ENCODE measurements at regions not wholly inside any gene's neighbourhood (a gene's known extent, or its start where the extent isn't known, plus 50 kb on each side); places are given as distances from the start of the nearest gene placed in this dataset.

DNA sequence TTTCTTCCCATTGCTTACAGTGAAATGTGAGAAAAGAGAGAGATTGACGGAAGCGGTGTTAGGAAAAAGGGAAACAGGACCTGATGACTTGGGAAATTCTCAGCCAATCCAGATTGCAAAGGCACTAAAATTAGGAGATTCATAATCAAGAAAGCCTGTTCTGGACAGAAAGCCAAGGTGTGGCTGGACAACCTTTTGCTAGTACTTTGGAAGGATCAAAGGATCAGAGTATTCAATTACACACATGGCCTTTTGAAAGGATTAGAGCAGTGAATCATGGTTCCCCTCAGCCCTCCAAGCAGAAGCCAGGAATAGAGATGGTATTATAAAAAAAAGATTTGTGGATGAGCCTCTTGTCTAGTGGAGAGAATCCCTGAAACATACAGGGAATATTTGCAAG, 669.8 kb upstream of the ADAMTS5 start:
- no peaks in the 10 kb centered on the region for H3K36me3 Mint-ChIP-seq (ENCODE audit: low read depth)
- H3K27me3 Mint-ChIP-seq, result no peaks in the 10 kb centered on the region
- H3K4me1 Mint-ChIP-seq, result no peaks in the 10 kb centered on the region

DNA sequence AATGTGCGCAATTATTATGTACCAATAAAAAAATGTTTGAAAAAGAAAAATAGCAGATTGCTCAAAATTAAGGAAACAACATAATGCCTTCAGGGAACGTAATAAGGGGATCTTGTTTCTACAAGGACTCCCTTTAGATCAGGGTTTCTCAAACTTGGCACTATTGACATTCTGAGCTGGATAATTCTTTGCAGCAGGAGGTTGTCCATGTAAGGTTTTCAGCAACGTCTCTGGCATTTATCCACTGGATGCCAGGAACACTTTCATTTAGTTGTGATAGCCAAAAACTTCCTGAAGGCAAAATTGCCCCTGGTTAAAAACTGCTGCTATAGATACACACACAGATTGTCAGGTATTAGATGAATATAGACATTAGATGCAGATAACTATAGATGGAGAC, 666.7 kb upstream of the ADAMTS5 start:
- ATAC-seq (ENCODE audit: low read depth), result no peak
- intact Hi-C loops (cut with micrococcal nuclease), result no loop called here

More for the DNA sequence above, 669.8 kb upstream of the ADAMTS5 start:
- H3K27ac Mint-ChIP-seq, result no peak overlapping the region
- ChIA-PET POLR2A (no interaction called here), CTCF (no interaction called here)
- intact Hi-C loops (cut with micrococcal nuclease), result no loop called here
- TF ChIP-seq, protein P1, sequence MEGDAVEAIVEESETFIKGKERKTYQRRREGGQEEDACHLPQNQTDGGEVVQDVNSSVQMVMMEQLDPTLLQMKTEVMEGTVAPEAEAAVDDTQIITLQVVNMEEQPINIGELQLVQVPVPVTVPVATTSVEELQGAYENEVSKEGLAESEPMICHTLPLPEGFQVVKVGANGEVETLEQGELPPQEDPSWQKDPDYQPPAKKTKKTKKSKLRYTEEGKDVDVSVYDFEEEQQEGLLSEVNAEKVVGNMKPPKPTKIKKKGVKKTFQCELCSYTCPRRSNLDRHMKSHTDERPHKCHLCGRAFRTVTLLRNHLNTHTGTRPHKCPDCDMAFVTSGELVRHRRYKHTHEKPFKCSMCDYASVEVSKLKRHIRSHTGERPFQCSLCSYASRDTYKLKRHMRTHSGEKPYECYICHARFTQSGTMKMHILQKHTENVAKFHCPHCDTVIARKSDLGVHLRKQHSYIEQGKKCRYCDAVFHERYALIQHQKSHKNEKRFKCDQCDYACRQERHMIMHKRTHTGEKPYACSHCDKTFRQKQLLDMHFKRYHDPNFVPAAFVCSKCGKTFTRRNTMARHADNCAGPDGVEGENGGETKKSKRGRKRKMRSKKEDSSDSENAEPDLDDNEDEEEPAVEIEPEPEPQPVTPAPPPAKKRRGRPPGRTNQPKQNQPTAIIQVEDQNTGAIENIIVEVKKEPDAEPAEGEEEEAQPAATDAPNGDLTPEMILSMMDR (IDR thresholded peaks at IDR 0.05), result no peak
- ATAC-seq (ENCODE audit: low read depth), result no peak
- H3K9me3 Mint-ChIP-seq, result peaks cover 7% of the 10 kb centered on the region
- no peak for DNase-seq
- H3K4me3 Mint-ChIP-seq, result no peak overlapping the region

DNA sequence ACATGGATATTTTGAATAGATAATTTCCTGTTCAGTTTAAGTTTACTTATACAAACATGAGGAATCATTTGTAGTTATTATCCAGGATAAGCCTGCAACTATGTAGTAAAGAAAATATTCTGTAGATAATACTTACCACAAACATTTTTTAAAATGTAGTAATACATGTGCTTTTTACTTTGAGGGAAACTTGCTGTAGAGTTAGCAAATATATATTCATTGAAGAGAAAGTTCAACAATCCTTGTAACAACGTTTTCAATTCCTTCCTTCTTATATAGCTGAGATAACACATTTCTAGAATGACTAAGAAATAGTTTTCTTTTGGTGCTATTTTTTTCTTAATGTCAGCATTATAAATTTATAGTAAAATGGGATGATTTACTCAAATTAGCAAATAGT, 664.6 kb upstream of the ADAMTS5 start:
- ATAC-seq (ENCODE audit: low read depth) (no peak), DNase-seq (no peak)
- Mint-ChIP-seq H3K27me3 (no peaks in the 10 kb centered on the region), H3K4me1 (no peaks in the 10 kb centered on the region), H3K9me3 (peaks cover 7% of the 10 kb centered on the region), H3K4me3 (no peak overlapping the region), H3K36me3 (ENCODE audit: low read depth) (no peaks in the 10 kb centered on the region), H3K27ac (no peak overlapping the region)
- POLR2A ChIA-PET, result no interaction called here
- TF ChIP-seq, protein P1 (IDR thresholded peaks at IDR 0.05), result no peak
- intact Hi-C loops (cut with micrococcal nuclease), result no loop called here
- CTCF ChIA-PET, result no interaction called here

More for the DNA sequence above, 666.7 kb upstream of the ADAMTS5 start:
- H3K36me3 Mint-ChIP-seq (ENCODE audit: low read depth), result no peaks in the 10 kb centered on the region
- H3K9me3 Mint-ChIP-seq, result peaks cover 8% of the 10 kb centered on the region
- ChIA-PET POLR2A (no interaction called here), CTCF (no interaction called here)
- TF ChIP-seq, protein P1 (IDR thresholded peaks at IDR 0.05), result no peak
- H3K4me1 Mint-ChIP-seq, result no peaks in the 10 kb centered on the region
- DNase-seq, result no peak
- no peak overlapping the region for H3K27ac Mint-ChIP-seq
- H3K4me3 Mint-ChIP-seq, result no peak overlapping the region
- H3K27me3 Mint-ChIP-seq, result no peaks in the 10 kb centered on the region

DNA sequence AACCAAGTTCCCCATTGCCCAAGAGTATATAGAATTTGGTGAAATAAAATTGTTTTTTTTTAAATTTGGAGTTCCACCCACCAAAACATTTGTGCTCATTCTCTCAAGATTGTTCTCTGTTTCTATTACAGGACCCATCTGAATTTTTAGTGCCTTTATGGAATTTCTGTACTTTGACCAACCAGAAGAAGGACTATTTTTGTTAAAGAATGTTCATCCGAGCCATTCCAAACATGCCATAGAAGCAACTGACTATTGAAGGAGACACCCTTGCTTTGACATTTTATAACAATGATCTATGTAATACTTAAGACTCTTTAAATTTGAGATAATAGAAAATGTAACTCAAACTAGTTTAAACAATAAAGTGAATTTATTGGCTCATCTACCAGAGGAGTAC, 655.7 kb upstream of the ADAMTS5 start:
- no peak for ATAC-seq (ENCODE audit: low read depth)
- CTCF ChIA-PET, result no interaction called here
- no peaks in the 10 kb centered on the region for H3K27me3 Mint-ChIP-seq
- DNase-seq, result no peak
- intact Hi-C loops (cut with micrococcal nuclease), result no loop called here
- TF ChIP-seq, protein P1 (IDR thresholded peaks at IDR 0.05), result no peak
- H3K36me3 Mint-ChIP-seq (ENCODE audit: low read depth), result no peaks in the 10 kb centered on the region
- no peak overlapping the region for H3K4me3 Mint-ChIP-seq
- POLR2A ChIA-PET, result no interaction called here
- H3K4me1 Mint-ChIP-seq, result no peaks in the 10 kb centered on the region
- H3K27ac Mint-ChIP-seq, result no peak overlapping the region
- no peaks in the 10 kb centered on the region for H3K9me3 Mint-ChIP-seq

DNA sequence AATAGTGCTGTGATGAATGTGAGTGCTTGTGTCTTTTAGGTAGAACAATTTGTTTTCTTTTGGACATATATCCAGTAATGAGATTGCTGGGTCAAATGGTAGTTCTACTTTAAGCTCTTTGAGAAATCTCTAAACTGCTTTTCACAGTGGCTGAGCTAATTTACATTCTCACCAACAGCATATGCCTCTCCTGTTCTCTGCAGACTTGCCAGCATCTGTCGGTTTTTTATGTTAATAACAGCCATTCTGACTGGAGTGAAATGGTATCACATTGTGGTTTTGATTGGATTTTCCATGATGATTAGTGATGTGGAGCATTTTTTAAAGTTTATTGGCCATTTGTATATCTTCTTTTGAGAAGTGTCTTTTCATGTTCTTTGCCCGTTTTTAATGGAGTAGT, 647.3 kb upstream of the ADAMTS5 start:
- Mint-ChIP-seq H3K36me3 (ENCODE audit: low read depth) (no peaks in the 10 kb centered on the region), H3K27me3 (no peaks in the 10 kb centered on the region), H3K4me3 (no peak overlapping the region), H3K9me3 (no peaks in the 10 kb centered on the region), H3K4me1 (no peaks in the 10 kb centered on the region), H3K27ac (no peak overlapping the region)
- no peak for DNase-seq
- CTCF ChIA-PET, result no interaction called here
- TF ChIP-seq, protein P1 (IDR thresholded peaks at IDR 0.05), result no peak
- no peak for ATAC-seq (ENCODE audit: low read depth)
- POLR2A ChIA-PET, result no interaction called here
- intact Hi-C loops (cut with micrococcal nuclease), result no loop called here

Data from activated B cell treated with CpG ODN at 0.5 μM for 24 hours (primary cell).